ENCODE measurements at regions not wholly inside any gene's neighbourhood (a gene's known extent, or its start where the extent isn't known, plus 50 kb on each side); places are given as distances from the start of the nearest gene placed in this dataset.
A peak's percentile ranks its signal among the peaks of the same experiment; 100 is the strongest.

GRCh38 chr3:57009802-57010201, 50.7 kb upstream of the SPATA12 start:
- H3K4me1 Mint-ChIP-seq (ENCODE audit: low read depth) = peaks cover 5% of the 10 kb centered on the region
- DNase-seq = no peak
- H3K4me3 Mint-ChIP-seq = no peak overlapping the region
- ATAC-seq (replicated peaks in 1 of 2) = no peak
- H3K27ac Mint-ChIP-seq = no peak overlapping the region
- no peaks in the 10 kb centered on the region for H3K27me3 Mint-ChIP-seq (ENCODE audit: low read depth)
- H3K36me3 Mint-ChIP-seq (ENCODE audit: insufficient read depth in 2 of 2) = no peaks in the 10 kb centered on the region
- H3K9me3 Mint-ChIP-seq = no peaks in the 10 kb centered on the region

GRCh38 chr3:57009367-57009766, 51.1 kb upstream of the SPATA12 start:
- Mint-ChIP-seq H3K9me3 (no peaks in the 10 kb centered on the region), H3K4me3 (no peak overlapping the region), H3K27ac (no peak overlapping the region), H3K4me1 (ENCODE audit: low read depth) (peaks cover 5% of the 10 kb centered on the region), H3K36me3 (ENCODE audit: insufficient read depth in 2 of 2) (no peaks in the 10 kb centered on the region), H3K27me3 (ENCODE audit: low read depth) (peaks cover 3% of the 10 kb centered on the region)
- DNase-seq (no peak), ATAC-seq (replicated peaks in 1 of 2) (no peak)

GRCh38 chr3:57007521-57008460, 52.7 kb upstream of the SPATA12 start:
- H3K4me1 Mint-ChIP-seq (ENCODE audit: low read depth) = peaks cover 5% of the 10 kb centered on the region
- DNase-seq = peak; percentile 15 to 34
- no peaks in the 10 kb centered on the region for H3K36me3 Mint-ChIP-seq (ENCODE audit: insufficient read depth in 2 of 2)
- no peaks in the 10 kb centered on the region for H3K9me3 Mint-ChIP-seq
- peak; percentile 66 to 78 for ATAC-seq (replicated peaks in 1 of 2)
- peak overlapping the region; percentile 79 for H3K27ac Mint-ChIP-seq
- peak overlapping the region; percentile 40 to 41 for H3K4me3 Mint-ChIP-seq
- H3K27me3 Mint-ChIP-seq (ENCODE audit: low read depth) = peaks cover 6% of the 10 kb centered on the region

GRCh38 chr3:57006949-57007419, 53.5 kb upstream of the SPATA12 start:
- Mint-ChIP-seq H3K4me1 (ENCODE audit: low read depth) (peaks cover 5% of the 10 kb centered on the region), H3K27me3 (ENCODE audit: low read depth) (peaks cover 6% of the 10 kb centered on the region), H3K27ac (no peak overlapping the region), H3K36me3 (ENCODE audit: insufficient read depth in 2 of 2) (no peaks in the 10 kb centered on the region), H3K9me3 (no peaks in the 10 kb centered on the region), H3K4me3 (no peak overlapping the region)
- DNase-seq (no peak), ATAC-seq (replicated peaks in 1 of 2) (no peak)

- Mint-ChIP-seq H3K27ac (no peak overlapping the region), H3K4me3 (no peak overlapping the region), H3K4me1 (ENCODE audit: low read depth) (peaks cover 5% of the 10 kb centered on the region), H3K36me3 (ENCODE audit: insufficient read depth in 2 of 2) (no peaks in the 10 kb centered on the region), H3K9me3 (no peaks in the 10 kb centered on the region), H3K27me3 (ENCODE audit: low read depth) (peaks cover 6% of the 10 kb centered on the region)
- DNase-seq = no peak
- ATAC-seq (replicated peaks in 1 of 2) = no peak
Observed at GRCh38 chr3:57006179-57006657, 54.2 kb upstream of the SPATA12 start.

GRCh38 chr3:57004229-57004628, 56.2 kb upstream of the SPATA12 start:
- Mint-ChIP-seq H3K9me3 (no peaks in the 10 kb centered on the region), H3K27ac (no peak overlapping the region), H3K27me3 (ENCODE audit: low read depth) (peaks cover 6% of the 10 kb centered on the region), H3K4me3 (no peak overlapping the region), H3K36me3 (ENCODE audit: insufficient read depth in 2 of 2) (no peaks in the 10 kb centered on the region), H3K4me1 (ENCODE audit: low read depth) (peaks cover 5% of the 10 kb centered on the region)
- no peak for ATAC-seq (replicated peaks in 1 of 2)
- no peak for DNase-seq

- H3K9me3 Mint-ChIP-seq = no peaks in the 10 kb centered on the region
- DNase-seq = no peak
- ATAC-seq (replicated peaks in 1 of 2) = no peak
- H3K27ac Mint-ChIP-seq = no peak overlapping the region
- H3K4me1 Mint-ChIP-seq (ENCODE audit: low read depth) = peaks cover 5% of the 10 kb centered on the region
- no peaks in the 10 kb centered on the region for H3K36me3 Mint-ChIP-seq (ENCODE audit: insufficient read depth in 2 of 2)
- H3K4me3 Mint-ChIP-seq = no peak overlapping the region
- peaks cover 6% of the 10 kb centered on the region for H3K27me3 Mint-ChIP-seq (ENCODE audit: low read depth)
Observed at GRCh38 chr3:57003676-57004075, 56.8 kb upstream of the SPATA12 start.

- no peak overlapping the region for H3K4me3 Mint-ChIP-seq
- H3K4me1 Mint-ChIP-seq (ENCODE audit: low read depth) = no peaks in the 10 kb centered on the region
- H3K9me3 Mint-ChIP-seq = no peaks in the 10 kb centered on the region
- no peak overlapping the region for H3K27ac Mint-ChIP-seq
- no peaks in the 10 kb centered on the region for H3K36me3 Mint-ChIP-seq (ENCODE audit: insufficient read depth in 2 of 2)
- no peak for ATAC-seq (replicated peaks in 1 of 2)
- H3K27me3 Mint-ChIP-seq (ENCODE audit: low read depth) = peaks cover 6% of the 10 kb centered on the region
- no peak for DNase-seq
Observed at GRCh38 chr3:57001356-57001755, 59.1 kb upstream of the SPATA12 start.

- no peak overlapping the region for H3K4me3 Mint-ChIP-seq
- DNase-seq (no peak), ATAC-seq (replicated peaks in 1 of 2) (no peak)
- H3K27ac Mint-ChIP-seq = no peak overlapping the region
- H3K4me1 Mint-ChIP-seq (ENCODE audit: low read depth) = peaks cover 8% of the 10 kb centered on the region
- peaks cover 6% of the 10 kb centered on the region for H3K27me3 Mint-ChIP-seq (ENCODE audit: low read depth)
- H3K36me3 Mint-ChIP-seq (ENCODE audit: insufficient read depth in 2 of 2) = no peaks in the 10 kb centered on the region
- no peaks in the 10 kb centered on the region for H3K9me3 Mint-ChIP-seq
Observed at GRCh38 chr3:57000012-57000411, 60.5 kb upstream of the SPATA12 start.

GRCh38 chr3:56999547-56999946, 60.9 kb upstream of the SPATA12 start:
- no peak for ATAC-seq (replicated peaks in 1 of 2)

GRCh38 chr3:56998076-56998529, 62.4 kb upstream of the SPATA12 start:
- H3K4me3 Mint-ChIP-seq = no peak overlapping the region
- no peaks in the 10 kb centered on the region for H3K36me3 Mint-ChIP-seq (ENCODE audit: insufficient read depth in 2 of 2)
- H3K4me1 Mint-ChIP-seq (ENCODE audit: low read depth) = peaks cover 9% of the 10 kb centered on the region

More at GRCh38 chr3:56999547-56999946, 60.9 kb upstream of the SPATA12 start:
- Mint-ChIP-seq H3K4me1 (ENCODE audit: low read depth) (peaks cover 9% of the 10 kb centered on the region), H3K9me3 (no peaks in the 10 kb centered on the region), H3K27ac (no peak overlapping the region), H3K4me3 (no peak overlapping the region), H3K27me3 (ENCODE audit: low read depth) (peaks cover 5% of the 10 kb centered on the region), H3K36me3 (ENCODE audit: insufficient read depth in 2 of 2) (no peaks in the 10 kb centered on the region)
- DNase-seq = no peak

GRCh38 chr3:56997675-56998074, 62.8 kb upstream of the SPATA12 start:
- Mint-ChIP-seq H3K4me1 (ENCODE audit: low read depth) (peaks cover 9% of the 10 kb centered on the region), H3K36me3 (ENCODE audit: insufficient read depth in 2 of 2) (no peaks in the 10 kb centered on the region), H3K27ac (no peak overlapping the region), H3K4me3 (no peak overlapping the region), H3K27me3 (ENCODE audit: low read depth) (peaks cover 6% of the 10 kb centered on the region), H3K9me3 (no peaks in the 10 kb centered on the region)
- no peak for DNase-seq
- no peak for ATAC-seq (replicated peaks in 1 of 2)

More at GRCh38 chr3:56998076-56998529, 62.4 kb upstream of the SPATA12 start:
- H3K27ac Mint-ChIP-seq = no peak overlapping the region
- ATAC-seq (replicated peaks in 1 of 2) (no peak), DNase-seq (no peak)
- H3K27me3 Mint-ChIP-seq (ENCODE audit: low read depth) = peaks cover 4% of the 10 kb centered on the region
- no peaks in the 10 kb centered on the region for H3K9me3 Mint-ChIP-seq

- ATAC-seq (replicated peaks in 1 of 2) = no peak
- H3K4me1 Mint-ChIP-seq (ENCODE audit: low read depth) = peaks cover 9% of the 10 kb centered on the region
Observed at GRCh38 chr3:56997041-56997440, 63.4 kb upstream of the SPATA12 start.

More at GRCh38 chr3:56997041-56997440, 63.4 kb upstream of the SPATA12 start:
- Mint-ChIP-seq H3K4me3 (no peak overlapping the region), H3K9me3 (no peaks in the 10 kb centered on the region), H3K27me3 (ENCODE audit: low read depth) (peaks cover 6% of the 10 kb centered on the region), H3K27ac (no peak overlapping the region), H3K36me3 (ENCODE audit: insufficient read depth in 2 of 2) (no peaks in the 10 kb centered on the region)
- DNase-seq = no peak

Data from activated T-cell treated with anti-CD3 and anti-CD28 coated beads, Interleukin-2, amount 50 U/mL, for 72 hours (primary cell).